Tibial nerve (tissue), 4 donors: ENCODE measurements at regions not wholly inside any gene's neighbourhood (a gene's known extent, or its start where the extent isn't known, plus 50 kb on each side); places are given as distances from the start of the nearest gene placed in this dataset.

ENCODE experiments used
- DNase-seq, 2 donors: peaks; one replicate each; pipeline ENCODE4 v3.0.0-alpha.2; 2019; ENCODE audit warnings: low spot score in 2 of 2
- H3K27ac ChIP-seq, 4 donors: fragments of 200-600 bp; sonication (generic) in 3 of 4; one replicate each; pipeline ENCODE4 v1.5.1; 2017 to 2019; ENCODE audit warnings: mild to moderate bottlenecking in 1 of 4
- H3K27me3 ChIP-seq, 2 donors: fragments of 200-600 bp; sonication (generic) in 1 of 2; one replicate each; pipeline versions ENCODE4 v1.5.1 to v1.6.0; 2017 to 2019
- H3K36me3 ChIP-seq, 3 donors: fragments of 200-600 bp; sonication (generic); one replicate each; pipeline ENCODE4 v1.5.1; 2018 to 2019
- H3K4me1 ChIP-seq, 4 donors: fragments of 200-600 bp; sonication (generic) in 3 of 4; one replicate each; pipeline ENCODE4 v1.5.1; 2017 to 2019
- H3K4me3 ChIP-seq, 4 donors: fragments of 200-600 bp; sonication (generic) in 3 of 4; one replicate each; pipeline ENCODE4 v1.5.1; 2017 to 2019; ENCODE audit warnings: mild to moderate bottlenecking in 1 of 4, moderate library complexity in 1 of 4
- H3K9me3 ChIP-seq, 4 donors: fragments of 200-600 bp; sonication (generic) in 3 of 4; one replicate each; pipeline ENCODE4 v1.5.1; 2017 to 2019
- CTCF ChIP-seq, 5 experiments: fragments of 200-600 bp in 3 of 5; fragments of 450-650 bp in 2 of 5; sonication (generic) in 3 of 5; IDR thresholded peaks; one replicate each; pipeline ENCODE4 v1.5.1; 2016 to 2019; ENCODE audit warnings: antibody characterized with exemption in 5 of 5, mild to moderate bottlenecking in 3 of 5, moderate library complexity in 2 of 5
- EP300 ChIP-seq, 2 donors: sonication (generic); formaldehyde crosslinking; IDR thresholded peaks; one replicate each; pipeline ENCODE4 v1.6.1; 2017; ENCODE audit warnings: antibody characterized with exemption in 2 of 2, mild to moderate bottlenecking in 1 of 2
- POLR2A ChIP-seq, 2 donors: fragments of 450-650 bp; IDR thresholded peaks; one replicate each; pipeline ENCODE4 v1.6.1; 2017; ENCODE audit warnings: antibody characterized with exemption in 2 of 2, mild to moderate bottlenecking in 2 of 2, moderate library complexity in 2 of 2
- WGBS, 2 donors: methylation state at CpG; one replicate each; pipeline ENCODE4 v1.1.5; 2018; 5-methylcytosine and 5-hydroxymethylcytosine counted together

GRCh38 chr1:37393173-37394120 lies 80.9 kb upstream of the ZC3H12A start:
- Histone ChIP-seq H3K27me3 (peaks cover 0 to 20% of the 10 kb centered on the region in 2 donors), H3K36me3 (no peaks in the 10 kb centered on the region), H3K4me3 (no peak overlapping the region), H3K27ac (no peak overlapping the region), H3K4me1 (no peaks in the 10 kb centered on the region), H3K9me3 (no peaks in the 10 kb centered on the region)
- WGBS, 2 donors, result 60 to 70% methylated on average over 11 of the region's 11 CpGs
- TF ChIP-seq EP300 (IDR thresholded peaks at IDR 0.05), result no peak
- no peak for TF ChIP-seq POLR2A (IDR thresholded peaks at IDR 0.05)
- no peak for TF ChIP-seq CTCF (IDR thresholded peaks at IDR 0.05)
- no peak for DNase-seq

- no peak overlapping the region for H3K4me3 ChIP-seq
- peaks cover 0 to 20% of the 10 kb centered on the region in 2 donors for H3K27me3 ChIP-seq
- no peak overlapping the region for H3K27ac ChIP-seq
- WGBS, 2 donors, result 38 to 40% methylated on average over 10 of the region's 10 CpGs
- no peaks in the 10 kb centered on the region for H3K4me1 ChIP-seq
- no peaks in the 10 kb centered on the region for H3K36me3 ChIP-seq
- H3K9me3 ChIP-seq, result no peaks in the 10 kb centered on the region
- no peak for DNase-seq
- no peak for TF ChIP-seq EP300 (IDR thresholded peaks at IDR 0.05)
- no peak for TF ChIP-seq POLR2A (IDR thresholded peaks at IDR 0.05)
- TF ChIP-seq CTCF (IDR thresholded peaks at IDR 0.05), result no peak
These were observed 79.6 kb upstream of the ZC3H12A start for GRCh38 chr1:37394574-37395464.

- H3K9me3 ChIP-seq, result no peaks in the 10 kb centered on the region
- H3K27ac ChIP-seq, result no peak overlapping the region
- peaks cover 0 to 15% of the 10 kb centered on the region in 2 donors for H3K27me3 ChIP-seq
- WGBS, 2 donors, result 91 to 95% methylated on average over 8 of the region's 8 CpGs
- no peaks in the 10 kb centered on the region for H3K4me1 ChIP-seq
- TF ChIP-seq EP300 (IDR thresholded peaks at IDR 0.05) (no peak), POLR2A (IDR thresholded peaks at IDR 0.05) (no peak), CTCF (IDR thresholded peaks at IDR 0.05) (no peak)
- no peak overlapping the region for H3K4me3 ChIP-seq
- DNase-seq, result no peak
- no peaks in the 10 kb centered on the region for H3K36me3 ChIP-seq
These were observed 76.3 kb upstream of the ZC3H12A start for GRCh38 chr1:37398096-37398495.

GRCh38 chr1:37399205-37399604 lies 75.2 kb upstream of the ZC3H12A start:
- H3K36me3 ChIP-seq, result no peaks in the 10 kb centered on the region
- H3K9me3 ChIP-seq, result no peaks in the 10 kb centered on the region
- 72 to 76% methylated on average over 3 to 6 of the region's 6 CpGs for WGBS, 2 donors
- TF ChIP-seq EP300 (IDR thresholded peaks at IDR 0.05) (no peak), POLR2A (IDR thresholded peaks at IDR 0.05) (no peak)
- DNase-seq, result no peak
- H3K27me3 ChIP-seq, result peaks cover 0 to 13% of the 10 kb centered on the region in 2 donors
- no peak overlapping the region for H3K27ac ChIP-seq
- no peak overlapping the region for H3K4me3 ChIP-seq
- H3K4me1 ChIP-seq, result no peaks in the 10 kb centered on the region

GRCh38 chr1:37399830-37400464 lies 74.4 kb upstream of the ZC3H12A start:
- Histone ChIP-seq H3K36me3 (no peaks in the 10 kb centered on the region), H3K27me3 (peaks cover 0 to 6% of the 10 kb centered on the region in 2 donors), H3K27ac (no peak overlapping the region), H3K9me3 (no peaks in the 10 kb centered on the region), H3K4me3 (no peak overlapping the region), H3K4me1 (no peaks in the 10 kb centered on the region)
- TF ChIP-seq EP300 (IDR thresholded peaks at IDR 0.05), result no peak
- no peak for TF ChIP-seq POLR2A (IDR thresholded peaks at IDR 0.05)
- no peak for TF ChIP-seq CTCF (IDR thresholded peaks at IDR 0.05)
- WGBS, 2 donors, result 27 to 62% methylated on average over 3 of the region's 3 CpGs
- no peak for DNase-seq
